Body of pancreas (tissue), 4 donors: ENCODE measurements at regions not wholly inside any gene's neighbourhood (a gene's known extent, or its start where the extent isn't known, plus 50 kb on each side); places are given as distances from the start of the nearest gene placed in this dataset.
A peak's percentile ranks its signal among the peaks of the same experiment; 100 is the strongest.

ENCODE experiments used
- CTCF ChIP-seq, 7 experiments: fragments of 450-650 bp in 4 of 7; fragments of 200-600 bp in 3 of 7; sonication (generic) in 3 of 7; IDR thresholded peaks; one replicate each; pipeline ENCODE4 v1.5.1; 2016 to 2019; ENCODE audit warnings: antibody characterized with exemption in 7 of 7
- POLR2A ChIP-seq, 3 donors: fragments of 450-650 bp; IDR thresholded peaks; one replicate each; pipeline ENCODE4 v1.6.1; 2016; ENCODE audit warnings: antibody characterized with exemption in 3 of 3, mild to moderate bottlenecking in 2 of 3

GRCh38 chr7:155953781-155954549, 141.7 kb upstream of the SHH start:
- TF ChIP-seq POLR2A (IDR thresholded peaks at IDR 0.05) = no peak
- TF ChIP-seq CTCF (IDR thresholded peaks at IDR 0.05) = peak in 2 of 7 experiments; percentile 12 to 17
